Endothelial cell of umbilical vein (primary cell): ENCODE measurements at regions not wholly inside any gene's neighbourhood (a gene's known extent, or its start where the extent isn't known, plus 50 kb on each side); places are given as distances from the start of the nearest gene placed in this dataset.

Experiments
- CTCF ChIP-seq, 2 donors: IDR thresholded peaks; 1 replicate in 1 of 2; 2 replicates in 1 of 2; pipeline ENCODE4 v1.5.1; 2011; ENCODE audit warnings: low read length in 2 of 2, mild to moderate bottlenecking in 2 of 2, moderate library complexity in 2 of 2, control low read depth in 1 of 2, inconsistent platforms in 1 of 2, low read depth in 1 of 2; ENCODE audit not compliant: insufficient read depth in 1 of 2; ENCODE audit errors: extremely low read depth in 1 of 2
- EZH2 ChIP-seq: IDR thresholded peaks from 2 replicates; pipeline ENCODE4 v1.6.1; 2012; ENCODE audit warnings: borderline replicate concordance, low read depth, mild to moderate bottlenecking, moderate library complexity, low read length, inconsistent platforms; ENCODE audit not compliant: severe bottlenecking
- FOS ChIP-seq: IDR thresholded peaks from 2 replicates; pipeline ENCODE4 v1.6.1; 2011; ENCODE audit warnings: mild to moderate bottlenecking, low read length, moderate library complexity, borderline replicate concordance; ENCODE audit not compliant: insufficient read depth
- JUN ChIP-seq: IDR thresholded peaks from 2 replicates; pipeline ENCODE4 v1.6.1; 2011; ENCODE audit warnings: borderline replicate concordance, low read depth; ENCODE audit not compliant: insufficient read length, insufficient read depth
- MAX ChIP-seq: IDR thresholded peaks from 2 replicates; pipeline ENCODE4 v1.6.1; 2011; ENCODE audit not compliant: insufficient read depth, insufficient read length
- MYC ChIP-seq: IDR thresholded peaks from one replicate; pipeline ENCODE4 v1.6.1; 2011; ENCODE audit warnings: mild to moderate bottlenecking, low read depth, low read length
- POLR2A ChIP-seq: IDR thresholded peaks from 2 replicates; pipeline ENCODE4 v1.6.1; 2012; ENCODE audit warnings: low read depth, mild to moderate bottlenecking, control low read depth, low read length
- POLR2AphosphoS5 ChIP-seq: IDR thresholded peaks from 2 replicates; pipeline ENCODE4 v1.6.1; 2012; ENCODE audit warnings: low read depth, mild to moderate bottlenecking, control low read depth, low read length, moderate library complexity; ENCODE audit not compliant: insufficient read depth

DNA sequence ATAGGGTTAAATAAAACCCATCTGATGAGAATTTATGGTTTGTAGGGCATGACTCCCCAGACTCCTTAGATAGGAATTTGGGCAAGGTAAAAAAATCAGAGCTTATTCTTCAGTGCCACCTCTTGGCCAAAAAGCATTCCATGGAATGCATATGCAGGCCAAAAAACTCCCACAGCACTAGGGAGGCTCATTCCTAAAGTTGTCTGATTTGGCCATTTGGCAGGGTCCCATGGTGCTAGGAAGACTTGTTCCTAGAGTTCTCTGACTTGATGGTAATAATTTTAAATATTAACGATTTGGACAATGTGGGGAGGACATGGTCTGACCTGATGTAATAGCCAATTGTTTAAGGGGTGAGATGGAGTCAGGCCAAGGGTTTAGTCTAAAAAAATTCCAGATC is 93.0 kb downstream of the SPIN4 start:
- TF ChIP-seq CTCF (IDR thresholded peaks at IDR 0.05; ENCODE audit: extremely low read depth in 1 of 2, insufficient read depth in 1 of 2, low read depth in 1 of 2, low read length in 2 of 2) (no peak), POLR2A (no peak), POLR2AphosphoS5 (no peak), MYC (no peak), MAX (no peak), EZH2 (no peak), JUN (no peak), FOS (no peak)
